Transverse colon (tissue), 4 donors: ENCODE measurements at regions not wholly inside any gene's neighbourhood (a gene's known extent, or its start where the extent isn't known, plus 50 kb on each side); places are given as distances from the start of the nearest gene placed in this dataset.

ENCODE experiments used
- DNase-seq: peaks from one replicate; pipeline ENCODE4 v3.0.0-alpha.2; 2019
- H3K27ac ChIP-seq, 4 donors: fragments of 200-600 bp; sonication (generic); 2 replicates each; pipeline ENCODE4 v1.5.1; 2016 to 2018; ENCODE audit warnings: inconsistent platforms in 4 of 4
- H3K27me3 ChIP-seq: fragments of 200-600 bp; sonication (generic); 2 replicates; pipeline ENCODE4 v1.5.1; 2017; ENCODE audit warnings: inconsistent platforms
- H3K36me3 ChIP-seq, 4 donors: fragments of 200-600 bp; sonication (generic); 2 replicates each; pipeline ENCODE4 v1.5.1; 2017 to 2019; ENCODE audit warnings: inconsistent platforms in 4 of 4
- H3K4me1 ChIP-seq, 4 donors: fragments of 200-600 bp; sonication (generic); 2 replicates each; pipeline ENCODE4 v1.5.1; 2017 to 2020; ENCODE audit warnings: inconsistent platforms in 4 of 4
- H3K4me3 ChIP-seq, 4 donors: fragments of 200-600 bp; sonication (generic); 1 replicate in 1 of 4; 2 replicates in 3 of 4; pipeline versions ENCODE4 v1.5.1 to v1.6.1; 2017 to 2019; ENCODE audit warnings: inconsistent platforms in 4 of 4
- H3K9me3 ChIP-seq, 2 donors: fragments of 200-600 bp; sonication (generic); 2 replicates each; pipeline ENCODE4 v1.5.1; 2017 to 2019; ENCODE audit warnings: inconsistent platforms in 2 of 2
- EP300 ChIP-seq: sonication (generic); formaldehyde crosslinking; IDR thresholded peaks from one replicate; pipeline ENCODE4 v1.6.1; 2017; ENCODE audit warnings: antibody characterized with exemption, low read depth
- POLR2A ChIP-seq: fragments of 450-650 bp; IDR thresholded peaks from one replicate; pipeline ENCODE4 v1.6.1; 2016; ENCODE audit warnings: antibody characterized with exemption, mild to moderate bottlenecking, moderate library complexity
- POLR2AphosphoS5 ChIP-seq, 3 donors: sonication (generic); formaldehyde crosslinking; IDR thresholded peaks; one replicate each; pipeline ENCODE4 v1.6.1; 2016; ENCODE audit warnings: antibody characterized with exemption in 3 of 3
- WGBS, 2 donors: methylation state at CpG; one replicate each; pipeline ENCODE4 v1.1.5; 2018; ENCODE audit warnings: low coverage in 1 of 2; 5-methylcytosine and 5-hydroxymethylcytosine counted together
- in situ Hi-C, 4 donors: fragments of 200-750 bp; cut with MboI; loops; one replicate each; pipeline versions ENCODE4 v1.15.0 to v1.15.1; 2017; ENCODE audit warnings: low sequenced_read_pairs in 3 of 4, low pct_ligation_motif_present in 1 of 4, low pct_unique_long_range_greater_than_20kb in 1 of 4
- intact Hi-C: fragments of 100-400 bp; cut with DNase I; formaldehyde crosslinking; loops from one replicate; pipeline ENCODE4 v1.15.1; 2023; ENCODE audit warnings: low total_unique reads
- TF ChIP-seq, protein P1 (sequence below), 5 experiments: fragments of 200-600 bp in 3 of 5; fragments of 450-650 bp in 2 of 5; sonication (generic) in 3 of 5; IDR thresholded peaks; 1 replicate in 2 of 5; 2 replicates in 3 of 5; pipeline ENCODE4 v1.5.1; 2016 to 2017; ENCODE audit warnings: antibody characterized with exemption in 5 of 5, inconsistent platforms in 3 of 5, mild to moderate bottlenecking in 2 of 5, moderate library complexity in 1 of 5

- H3K9me3 ChIP-seq: no peaks in the 10 kb centered on the region
- no peaks in the 10 kb centered on the region for H3K27me3 ChIP-seq
- no peaks in the 10 kb centered on the region for H3K36me3 ChIP-seq
- 65% methylated on average over 4 of the region's 4 CpGs; no CpG with 5 or more reads in 1 of the 2 donors for WGBS, 2 donors
- H3K4me3 ChIP-seq: no peak overlapping the region
- intact Hi-C loops: no loop called here
- TF ChIP-seq POLR2AphosphoS5 (IDR thresholded peaks at IDR 0.05): no peak
- no peak for TF ChIP-seq EP300
- TF ChIP-seq POLR2A: no peak
- TF ChIP-seq, protein P1, sequence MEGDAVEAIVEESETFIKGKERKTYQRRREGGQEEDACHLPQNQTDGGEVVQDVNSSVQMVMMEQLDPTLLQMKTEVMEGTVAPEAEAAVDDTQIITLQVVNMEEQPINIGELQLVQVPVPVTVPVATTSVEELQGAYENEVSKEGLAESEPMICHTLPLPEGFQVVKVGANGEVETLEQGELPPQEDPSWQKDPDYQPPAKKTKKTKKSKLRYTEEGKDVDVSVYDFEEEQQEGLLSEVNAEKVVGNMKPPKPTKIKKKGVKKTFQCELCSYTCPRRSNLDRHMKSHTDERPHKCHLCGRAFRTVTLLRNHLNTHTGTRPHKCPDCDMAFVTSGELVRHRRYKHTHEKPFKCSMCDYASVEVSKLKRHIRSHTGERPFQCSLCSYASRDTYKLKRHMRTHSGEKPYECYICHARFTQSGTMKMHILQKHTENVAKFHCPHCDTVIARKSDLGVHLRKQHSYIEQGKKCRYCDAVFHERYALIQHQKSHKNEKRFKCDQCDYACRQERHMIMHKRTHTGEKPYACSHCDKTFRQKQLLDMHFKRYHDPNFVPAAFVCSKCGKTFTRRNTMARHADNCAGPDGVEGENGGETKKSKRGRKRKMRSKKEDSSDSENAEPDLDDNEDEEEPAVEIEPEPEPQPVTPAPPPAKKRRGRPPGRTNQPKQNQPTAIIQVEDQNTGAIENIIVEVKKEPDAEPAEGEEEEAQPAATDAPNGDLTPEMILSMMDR (IDR thresholded peaks at IDR 0.05): no peak
- in situ Hi-C loops: no loop called here
- H3K27ac ChIP-seq: no peak overlapping the region
- no peaks in the 10 kb centered on the region for H3K4me1 ChIP-seq
- DNase-seq: no peak
These were observed 133.4 kb downstream of the DICER1 start for GRCh38 chr14:95023886-95024285.

- no peaks in the 10 kb centered on the region for H3K9me3 ChIP-seq
- intact Hi-C loops (no loop called here), in situ Hi-C loops (no loop called here)
- WGBS, 2 donors: 83 to 90% methylated on average over 6 to 9 of the region's 9 CpGs
- H3K4me1 ChIP-seq: no peaks in the 10 kb centered on the region
- no peak for TF ChIP-seq POLR2A
- TF ChIP-seq, protein P1 (IDR thresholded peaks at IDR 0.05): no peak
- H3K27me3 ChIP-seq: no peaks in the 10 kb centered on the region
- H3K4me3 ChIP-seq: no peak overlapping the region
- H3K27ac ChIP-seq: no peak overlapping the region
- no peaks in the 10 kb centered on the region for H3K36me3 ChIP-seq
- no peak for DNase-seq
These were observed 134.2 kb downstream of the DICER1 start for GRCh38 chr14:95023115-95023514.

DNA sequence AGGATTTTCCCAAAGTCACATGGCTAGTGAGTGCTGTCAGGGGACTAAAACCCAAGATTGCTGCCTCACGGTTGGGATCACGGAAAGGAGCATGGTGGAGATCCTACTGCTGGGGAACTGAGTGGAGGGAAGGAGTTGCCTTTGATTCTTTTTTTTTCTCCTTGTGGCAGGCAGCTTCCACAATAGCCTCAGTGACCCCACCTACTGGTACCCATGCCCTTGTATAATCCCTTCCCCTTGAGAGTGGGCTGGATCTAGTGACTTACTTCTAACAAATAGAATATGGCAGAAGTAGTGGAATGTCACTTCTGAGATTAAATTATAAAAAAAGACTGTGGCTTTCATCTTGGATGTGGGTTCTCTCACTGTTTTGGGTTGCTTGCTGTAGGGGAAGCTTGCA is 135.7 kb downstream of the DICER1 start:
- WGBS, 2 donors: 92 to 94% methylated on average over 2 of the region's 2 CpGs
- TF ChIP-seq POLR2A (no peak), EP300 (no peak)
- in situ Hi-C loops (no loop called here), intact Hi-C loops (no loop called here)
- no peak for DNase-seq
- Histone ChIP-seq H3K27me3 (no peaks in the 10 kb centered on the region), H3K27ac (no peak overlapping the region), H3K9me3 (no peaks in the 10 kb centered on the region), H3K4me3 (no peak overlapping the region), H3K4me1 (no peaks in the 10 kb centered on the region), H3K36me3 (no peaks in the 10 kb centered on the region)

- Histone ChIP-seq H3K27me3 (no peaks in the 10 kb centered on the region), H3K27ac (no peak overlapping the region), H3K4me3 (no peak overlapping the region), H3K4me1 (no peaks in the 10 kb centered on the region), H3K36me3 (no peaks in the 10 kb centered on the region), H3K9me3 (no peaks in the 10 kb centered on the region)
- intact Hi-C loops (loop anchor here (10.0 kb wide), 1 partner anchor 84 kb away; no protein-coding TSS in a partner anchor), in situ Hi-C loops (no loop called here)
- DNase-seq: no peak
- WGBS, 2 donors: 37 to 57% methylated on average over 3 to 4 of the region's 4 CpGs
- TF ChIP-seq EP300: no peak
- no peak for TF ChIP-seq POLR2AphosphoS5 (IDR thresholded peaks at IDR 0.05)
- TF ChIP-seq, protein P1 (IDR thresholded peaks at IDR 0.05): no peak
- TF ChIP-seq POLR2A: no peak
These were observed 138.5 kb downstream of the DICER1 start for GRCh38 chr14:95018821-95019220.

- in situ Hi-C loops: no loop called here
- H3K27ac ChIP-seq: no peak overlapping the region
- intact Hi-C loops: loop anchor here (10.0 kb wide), 1 partner anchor 80 kb away; no protein-coding TSS in a partner anchor
These were observed 142.3 kb downstream of the DICER1 start for GRCh38 chr14:95015046-95015445.

More at GRCh38 chr14:95015046-95015445, 142.3 kb downstream of the DICER1 start:
- H3K9me3 ChIP-seq: no peaks in the 10 kb centered on the region
- no peaks in the 10 kb centered on the region for H3K27me3 ChIP-seq
- H3K4me1 ChIP-seq: peaks cover 0 to 10% (median 0%) of the 10 kb centered on the region in 4 donors
- WGBS, 2 donors: 100% methylated on average over 1 of the region's 1 CpG; no CpG with 5 or more reads in 1 of the 2 donors
- H3K36me3 ChIP-seq: no peaks in the 10 kb centered on the region
- TF ChIP-seq, protein P1 (IDR thresholded peaks at IDR 0.05): no peak
- TF ChIP-seq EP300 (no peak), POLR2AphosphoS5 (IDR thresholded peaks at IDR 0.05) (no peak), POLR2A (no peak)
- no peak for DNase-seq
- no peak overlapping the region for H3K4me3 ChIP-seq
